Suprapubic skin (tissue), 4 donors: ENCODE measurements at regions not wholly inside any gene's neighbourhood (a gene's known extent, or its start where the extent isn't known, plus 50 kb on each side); places are given as distances from the start of the nearest gene placed in this dataset.

Experiments
- CTCF ChIP-seq, 2 donors: fragments of 200-600 bp in 1 of 2; fragments of 450-650 bp in 1 of 2; sonication (generic) in 1 of 2; IDR thresholded peaks; one replicate each; pipeline ENCODE4 v1.5.1; 2016 to 2019; ENCODE audit warnings: antibody characterized with exemption in 2 of 2, mild to moderate bottlenecking in 1 of 2, moderate library complexity in 1 of 2
- POLR2A ChIP-seq, 2 donors: fragments of 450-650 bp; IDR thresholded peaks; one replicate each; pipeline ENCODE4 v1.6.1; 2017; ENCODE audit warnings: antibody characterized with exemption in 2 of 2, mild to moderate bottlenecking in 2 of 2, moderate library complexity in 2 of 2
- POLR2AphosphoS5 ChIP-seq, 3 donors: sonication (generic); formaldehyde crosslinking; IDR thresholded peaks; one replicate each; pipeline ENCODE4 v1.6.1; 2017; ENCODE audit warnings: antibody characterized with exemption in 3 of 3

GRCh38 chr9:97753975-97754374 is 56.8 kb upstream of the XPA start:
- TF ChIP-seq CTCF (IDR thresholded peaks at IDR 0.05) = no peak
- TF ChIP-seq POLR2AphosphoS5 (IDR thresholded peaks at IDR 0.05) = no peak
- no peak for TF ChIP-seq POLR2A (IDR thresholded peaks at IDR 0.05)
